ENCODE measurements at regions not wholly inside any gene's neighbourhood (a gene's known extent, or its start where the extent isn't known, plus 50 kb on each side); places are given as distances from the start of the nearest gene placed in this dataset.

DNA sequence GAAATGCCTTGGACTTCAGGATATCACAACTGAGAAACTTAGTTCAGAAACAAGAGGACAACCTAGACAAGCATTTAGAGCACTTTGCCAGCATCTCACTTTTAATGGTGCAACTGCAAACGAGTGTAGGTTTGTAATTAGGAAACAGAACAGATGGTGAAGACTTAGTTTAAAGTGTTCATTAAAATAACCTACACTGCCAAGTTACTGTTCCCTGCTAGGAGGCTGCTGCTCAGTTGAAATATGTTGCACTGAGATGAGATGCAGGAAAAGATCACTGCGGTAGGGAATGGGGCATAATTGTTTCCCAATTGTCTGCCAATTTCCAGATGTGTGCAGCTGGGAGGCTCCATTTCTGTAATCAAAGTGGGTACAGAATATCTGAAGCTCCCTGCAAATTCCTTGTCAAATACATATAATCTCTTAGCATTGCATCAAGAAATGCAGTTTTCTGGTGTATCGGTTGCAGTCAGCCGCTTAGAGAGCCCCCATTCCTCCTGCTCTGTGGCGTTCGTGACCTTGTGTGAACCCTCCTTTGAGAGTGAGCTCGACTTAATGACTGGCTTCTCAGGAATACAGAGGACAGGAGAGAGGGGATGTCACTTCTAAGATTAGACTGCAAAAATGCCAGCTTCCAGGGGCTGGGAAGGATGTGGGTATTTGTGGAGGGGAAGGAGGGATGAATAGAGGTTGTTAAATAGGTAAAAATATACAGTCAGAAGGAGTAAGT, 448.9 kb downstream of the MED10 start:
- no peak overlapping the region for H3K27ac ChIP-seq
- TF ChIP-seq, protein P1, sequence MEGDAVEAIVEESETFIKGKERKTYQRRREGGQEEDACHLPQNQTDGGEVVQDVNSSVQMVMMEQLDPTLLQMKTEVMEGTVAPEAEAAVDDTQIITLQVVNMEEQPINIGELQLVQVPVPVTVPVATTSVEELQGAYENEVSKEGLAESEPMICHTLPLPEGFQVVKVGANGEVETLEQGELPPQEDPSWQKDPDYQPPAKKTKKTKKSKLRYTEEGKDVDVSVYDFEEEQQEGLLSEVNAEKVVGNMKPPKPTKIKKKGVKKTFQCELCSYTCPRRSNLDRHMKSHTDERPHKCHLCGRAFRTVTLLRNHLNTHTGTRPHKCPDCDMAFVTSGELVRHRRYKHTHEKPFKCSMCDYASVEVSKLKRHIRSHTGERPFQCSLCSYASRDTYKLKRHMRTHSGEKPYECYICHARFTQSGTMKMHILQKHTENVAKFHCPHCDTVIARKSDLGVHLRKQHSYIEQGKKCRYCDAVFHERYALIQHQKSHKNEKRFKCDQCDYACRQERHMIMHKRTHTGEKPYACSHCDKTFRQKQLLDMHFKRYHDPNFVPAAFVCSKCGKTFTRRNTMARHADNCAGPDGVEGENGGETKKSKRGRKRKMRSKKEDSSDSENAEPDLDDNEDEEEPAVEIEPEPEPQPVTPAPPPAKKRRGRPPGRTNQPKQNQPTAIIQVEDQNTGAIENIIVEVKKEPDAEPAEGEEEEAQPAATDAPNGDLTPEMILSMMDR (conservative IDR thresholded peaks at IDR 0.05), result no peak
- no peak for TF ChIP-seq ZFX (IDR thresholded peaks at IDR 0.05)

DNA sequence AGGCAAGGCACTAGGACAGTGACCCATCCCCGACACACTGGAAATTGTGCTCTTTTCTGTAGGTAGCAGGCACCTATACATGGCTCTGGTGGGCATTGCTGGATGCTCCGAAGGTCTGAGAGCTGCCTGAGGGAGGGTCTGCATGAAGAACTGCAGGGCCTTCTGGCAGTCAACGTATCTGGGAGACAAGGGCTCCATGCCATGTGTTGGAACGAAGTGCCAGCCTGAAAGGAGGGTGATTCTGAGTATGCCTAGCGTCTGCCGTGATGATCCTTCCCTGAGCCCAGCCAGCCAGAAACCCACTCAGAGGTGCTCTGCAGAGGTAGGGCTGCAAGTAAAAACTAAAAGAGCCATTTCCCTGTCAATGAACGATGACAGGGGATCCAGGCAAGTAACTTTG, 453.2 kb downstream of the MED10 start:
- H3K27ac ChIP-seq, result no peak overlapping the region
- TF ChIP-seq ZFX (IDR thresholded peaks at IDR 0.05), result no peak
- TF ChIP-seq, protein P1 (conservative IDR thresholded peaks at IDR 0.05), result no peak

DNA sequence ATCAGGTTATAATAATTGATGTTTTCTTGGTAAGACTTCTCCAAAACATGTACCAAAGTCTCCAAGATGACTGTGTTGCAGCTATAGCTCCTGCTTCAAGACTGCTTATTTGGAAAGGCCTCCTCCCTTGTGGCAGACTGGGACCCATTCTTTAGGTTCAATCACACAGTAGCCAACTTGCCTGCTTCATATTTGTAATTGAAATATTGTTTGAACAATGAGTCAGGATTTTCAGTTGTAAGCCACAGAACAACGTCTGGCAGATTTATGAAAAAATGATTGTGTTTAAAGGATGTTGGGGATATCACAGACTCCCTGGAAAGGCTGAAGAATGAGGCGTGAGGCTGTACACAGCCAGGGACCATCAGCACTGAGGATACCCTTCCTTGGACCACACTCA, 458.9 kb downstream of the MED10 start:
- no peak overlapping the region for H3K27ac ChIP-seq
- no peak for TF ChIP-seq ZFX (IDR thresholded peaks at IDR 0.05)
- TF ChIP-seq, protein P1 (conservative IDR thresholded peaks at IDR 0.05), result no peak

DNA sequence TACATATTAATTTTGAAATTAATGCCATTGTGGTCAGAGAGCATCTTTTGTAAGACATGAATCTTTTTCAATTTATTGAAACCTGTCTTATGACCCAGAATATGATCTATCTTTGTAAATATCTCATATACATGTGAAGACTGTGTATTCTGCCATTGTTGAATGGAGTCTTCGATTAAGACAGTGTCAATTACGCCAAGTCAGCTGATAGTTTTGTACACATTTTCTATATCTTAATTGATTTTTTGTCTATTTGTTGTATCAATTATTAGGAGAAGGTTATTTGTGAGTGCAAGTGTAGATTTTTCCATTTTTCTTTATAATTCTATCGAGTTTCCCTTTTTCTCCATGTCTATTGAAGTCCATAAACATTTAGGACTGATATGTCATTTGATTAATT, 471.6 kb downstream of the MED10 start:
- no peak overlapping the region for H3K27ac ChIP-seq
- no peak for TF ChIP-seq ZFX (IDR thresholded peaks at IDR 0.05)
- TF ChIP-seq, protein P1 (conservative IDR thresholded peaks at IDR 0.05), result no peak

DNA sequence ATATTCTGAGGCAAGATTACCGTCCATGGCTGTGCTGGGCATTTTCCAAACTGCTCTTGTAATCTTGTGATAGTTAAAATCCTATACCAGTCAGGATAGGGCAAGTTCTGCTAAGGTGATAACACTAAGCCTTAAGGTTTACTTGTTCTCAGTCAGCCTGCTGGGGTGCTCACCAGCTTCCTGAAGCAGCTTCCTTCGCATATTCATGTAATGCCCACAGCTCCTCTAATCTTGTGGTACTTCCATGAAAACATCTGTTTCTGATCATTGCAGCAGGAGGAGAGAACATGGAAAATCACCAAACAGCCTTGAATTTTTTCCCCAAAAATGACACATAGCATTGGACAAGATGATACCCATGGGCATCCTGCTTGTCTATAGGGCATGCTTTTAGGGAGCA, 473.2 kb downstream of the MED10 start:
- H3K27ac ChIP-seq, result no peak overlapping the region
- TF ChIP-seq ZFX (IDR thresholded peaks at IDR 0.05), result no peak
- TF ChIP-seq, protein P1 (conservative IDR thresholded peaks at IDR 0.05), result no peak

DNA sequence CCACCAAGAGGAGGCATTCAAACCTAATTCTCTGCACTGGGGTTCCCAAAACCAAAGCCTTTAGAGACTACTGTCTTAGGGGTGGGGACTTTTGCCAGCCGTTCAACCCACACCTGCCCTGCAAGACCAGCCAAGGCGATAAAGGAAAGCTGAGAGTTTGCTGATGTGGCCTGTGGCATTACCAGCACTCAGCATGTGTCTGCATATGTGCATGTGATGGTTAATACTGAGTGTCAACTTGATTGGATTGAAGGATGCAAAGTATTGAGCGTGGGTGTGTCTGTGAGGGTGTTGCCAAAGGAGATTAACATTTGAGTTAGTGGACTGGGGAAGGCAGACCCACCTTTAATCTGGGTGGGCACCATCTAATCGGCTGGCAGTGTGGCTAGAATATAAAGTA, 474.2 kb downstream of the MED10 start:
- no peak overlapping the region for H3K27ac ChIP-seq
- TF ChIP-seq, protein P1 (conservative IDR thresholded peaks at IDR 0.05), result no peak
- no peak for TF ChIP-seq ZFX (IDR thresholded peaks at IDR 0.05)

DNA sequence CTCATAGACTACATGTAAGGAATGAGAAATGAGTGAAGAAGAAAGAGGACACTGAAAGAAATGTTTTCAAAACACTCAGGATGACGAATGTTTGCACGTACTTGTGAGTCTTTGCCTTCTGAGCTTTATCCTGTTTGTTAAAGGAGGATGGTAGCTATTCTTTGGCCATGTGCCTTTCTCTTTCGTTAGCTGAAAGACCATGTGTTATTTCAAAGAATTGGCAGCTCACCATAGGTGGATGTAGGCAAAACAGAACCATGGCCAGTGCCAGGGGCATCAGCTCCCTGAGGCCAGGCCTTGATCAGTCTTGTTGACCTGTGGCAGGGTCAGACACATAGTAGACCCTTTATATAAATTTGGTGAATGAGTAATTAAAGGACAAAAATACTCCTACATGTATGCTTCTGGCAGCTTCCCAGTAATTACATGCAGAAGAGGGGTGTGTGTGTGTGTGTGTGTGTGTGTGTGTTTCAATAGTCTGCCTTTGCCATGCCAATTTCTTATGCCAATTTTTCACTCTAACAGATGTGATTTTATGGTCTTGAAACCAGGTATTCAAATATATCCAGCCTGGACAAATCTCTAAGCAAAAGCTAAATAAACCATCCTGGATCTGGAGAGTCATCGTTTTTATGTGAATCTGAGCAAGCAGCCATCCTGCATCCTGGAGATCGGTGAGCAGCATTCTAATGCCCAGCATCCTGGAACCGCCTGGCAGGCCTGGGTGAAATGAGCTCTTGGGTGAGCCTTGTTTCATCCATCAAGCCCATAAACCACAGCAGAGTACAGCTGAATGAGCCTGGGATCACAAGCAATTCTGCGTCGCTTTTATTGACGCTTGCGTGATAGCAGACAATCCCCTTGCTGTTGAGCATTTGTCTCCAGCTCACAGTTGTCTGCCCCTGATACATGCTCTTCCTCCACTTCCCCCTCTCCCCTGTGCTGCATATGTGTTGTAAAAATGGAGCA, 475.4 kb downstream of the MED10 start:
- no peak overlapping the region for H3K27ac ChIP-seq
- TF ChIP-seq, protein P1 (conservative IDR thresholded peaks at IDR 0.05), result no peak
- no peak for TF ChIP-seq ZFX (IDR thresholded peaks at IDR 0.05)
